Neural crest cell (in vitro differentiated cells): ENCODE measurements at regions not wholly inside any gene's neighbourhood (a gene's known extent, or its start where the extent isn't known, plus 50 kb on each side); places are given as distances from the start of the nearest gene placed in this dataset.

Experiments used
- DNase-seq: peaks from one replicate; pipeline ENCODE4 v3.0.0; 2021; ENCODE audit warnings: low read depth, mixed read lengths, low spot score
- H3K27ac Mint-ChIP-seq: one replicate; pipeline ENCODE4 v1.8.0; 2021; ENCODE audit warnings: mild to moderate bottlenecking, mixed read lengths; ENCODE audit not compliant: unreplicated experiment
- H3K27me3 Mint-ChIP-seq: 2 replicates; pipeline ENCODE4 v1.8.0; 2021; ENCODE audit warnings: low read depth, mild to moderate bottlenecking, mixed read lengths
- H3K36me3 Mint-ChIP-seq: 2 replicates; pipeline ENCODE4 v1.8.0; 2021; ENCODE audit warnings: low read depth, mild to moderate bottlenecking, mixed read lengths
- H3K4me1 Mint-ChIP-seq: 2 replicates; pipeline ENCODE4 v1.8.0; 2021; ENCODE audit warnings: mixed read lengths
- H3K4me3 Mint-ChIP-seq: one replicate; pipeline ENCODE4 v1.8.0; 2021; ENCODE audit warnings: mild to moderate bottlenecking, mixed read lengths
- H3K9me3 Mint-ChIP-seq: 2 replicates; pipeline ENCODE4 v1.8.0; 2021; ENCODE audit warnings: mixed read lengths
- TF ChIP-seq, protein P1 (sequence below): fragments of 200-600 bp; sonication (generic); conservative IDR thresholded peaks from 2 replicates; pipeline ENCODE4 v1.5.0; 2021; ENCODE audit warnings: antibody characterized with exemption, mild to moderate bottlenecking

DNA sequence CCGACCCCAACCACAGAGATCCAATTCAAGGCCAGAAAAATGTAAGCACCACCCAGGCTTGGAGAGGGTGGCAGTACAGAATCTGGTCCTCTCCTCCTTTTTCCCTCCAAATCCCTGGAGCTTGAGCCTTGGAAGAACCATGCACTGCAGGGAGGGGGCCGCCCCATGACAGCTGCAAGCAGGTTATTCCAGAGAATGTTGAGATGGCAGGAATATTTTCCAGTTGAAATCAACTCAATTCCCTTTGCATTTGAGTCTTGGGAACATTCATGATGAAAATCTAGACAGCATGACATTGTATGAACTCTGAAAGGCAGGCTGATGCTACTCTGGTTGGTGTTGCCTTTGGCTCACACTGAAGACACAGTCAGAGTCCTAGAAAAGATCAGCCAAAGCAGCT lies 386.6 kb upstream of the FGF16 start:
- peaks cover 11% of the 10 kb centered on the region for H3K9me3 Mint-ChIP-seq
- TF ChIP-seq, protein P1, sequence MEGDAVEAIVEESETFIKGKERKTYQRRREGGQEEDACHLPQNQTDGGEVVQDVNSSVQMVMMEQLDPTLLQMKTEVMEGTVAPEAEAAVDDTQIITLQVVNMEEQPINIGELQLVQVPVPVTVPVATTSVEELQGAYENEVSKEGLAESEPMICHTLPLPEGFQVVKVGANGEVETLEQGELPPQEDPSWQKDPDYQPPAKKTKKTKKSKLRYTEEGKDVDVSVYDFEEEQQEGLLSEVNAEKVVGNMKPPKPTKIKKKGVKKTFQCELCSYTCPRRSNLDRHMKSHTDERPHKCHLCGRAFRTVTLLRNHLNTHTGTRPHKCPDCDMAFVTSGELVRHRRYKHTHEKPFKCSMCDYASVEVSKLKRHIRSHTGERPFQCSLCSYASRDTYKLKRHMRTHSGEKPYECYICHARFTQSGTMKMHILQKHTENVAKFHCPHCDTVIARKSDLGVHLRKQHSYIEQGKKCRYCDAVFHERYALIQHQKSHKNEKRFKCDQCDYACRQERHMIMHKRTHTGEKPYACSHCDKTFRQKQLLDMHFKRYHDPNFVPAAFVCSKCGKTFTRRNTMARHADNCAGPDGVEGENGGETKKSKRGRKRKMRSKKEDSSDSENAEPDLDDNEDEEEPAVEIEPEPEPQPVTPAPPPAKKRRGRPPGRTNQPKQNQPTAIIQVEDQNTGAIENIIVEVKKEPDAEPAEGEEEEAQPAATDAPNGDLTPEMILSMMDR: no peak
- no peaks in the 10 kb centered on the region for H3K36me3 Mint-ChIP-seq
- peaks cover 8% of the 10 kb centered on the region for H3K4me1 Mint-ChIP-seq
- H3K4me3 Mint-ChIP-seq: no peak overlapping the region
- H3K27me3 Mint-ChIP-seq: no peaks in the 10 kb centered on the region
- no peak overlapping the region for H3K27ac Mint-ChIP-seq
- no peak for DNase-seq

DNA sequence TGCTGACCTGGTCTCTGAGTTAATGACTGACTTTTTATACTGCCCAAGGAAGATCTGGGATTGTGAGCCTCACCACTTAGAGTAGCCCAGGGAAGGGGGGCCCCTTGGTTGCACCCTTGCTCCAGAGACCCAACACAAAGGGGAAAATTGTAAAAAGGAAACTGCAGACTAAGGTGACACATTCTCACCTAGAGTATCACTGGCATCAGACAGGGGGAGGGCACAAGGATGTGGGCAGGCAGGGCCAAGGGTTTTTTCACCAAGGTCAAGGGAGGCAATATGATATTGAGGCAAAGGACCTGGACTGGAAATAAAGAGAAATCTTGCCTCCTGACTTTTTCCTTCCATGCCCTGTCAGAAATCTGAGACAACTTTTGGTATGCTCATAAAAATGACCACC lies 386.2 kb upstream of the FGF16 start:
- H3K27me3 Mint-ChIP-seq: no peaks in the 10 kb centered on the region
- H3K27ac Mint-ChIP-seq: no peak overlapping the region
- H3K9me3 Mint-ChIP-seq: peaks cover 8% of the 10 kb centered on the region
- H3K36me3 Mint-ChIP-seq: no peaks in the 10 kb centered on the region
- H3K4me1 Mint-ChIP-seq: peaks cover 8% of the 10 kb centered on the region
- no peak for DNase-seq
- TF ChIP-seq, protein P1: no peak
- H3K4me3 Mint-ChIP-seq: no peak overlapping the region

DNA sequence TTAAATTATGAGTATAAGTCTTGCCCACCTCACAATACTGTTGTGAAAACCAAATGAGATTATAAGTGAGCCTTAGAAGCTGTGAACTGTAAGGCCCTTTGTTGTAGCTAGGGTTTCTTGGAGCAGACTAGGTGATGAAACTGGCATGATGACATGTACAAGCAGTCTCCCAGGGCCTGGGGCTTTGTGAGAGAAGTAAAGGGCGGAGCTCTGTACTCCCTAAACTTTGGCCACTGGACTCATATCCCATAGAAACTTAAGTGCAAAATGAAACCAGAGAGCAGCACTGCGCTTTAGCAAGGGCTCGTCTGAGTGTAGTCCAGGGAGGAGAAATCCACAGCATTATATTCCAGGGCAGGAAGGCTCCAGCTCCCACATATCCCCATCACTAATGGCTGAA lies 385.6 kb upstream of the FGF16 start:
- no peaks in the 10 kb centered on the region for H3K27me3 Mint-ChIP-seq
- peaks cover 5% of the 10 kb centered on the region for H3K9me3 Mint-ChIP-seq
- peaks cover 8% of the 10 kb centered on the region for H3K4me1 Mint-ChIP-seq
- H3K36me3 Mint-ChIP-seq: no peaks in the 10 kb centered on the region
- no peak overlapping the region for H3K27ac Mint-ChIP-seq
- H3K4me3 Mint-ChIP-seq: no peak overlapping the region
- DNase-seq: no peak
- TF ChIP-seq, protein P1: no peak

DNA sequence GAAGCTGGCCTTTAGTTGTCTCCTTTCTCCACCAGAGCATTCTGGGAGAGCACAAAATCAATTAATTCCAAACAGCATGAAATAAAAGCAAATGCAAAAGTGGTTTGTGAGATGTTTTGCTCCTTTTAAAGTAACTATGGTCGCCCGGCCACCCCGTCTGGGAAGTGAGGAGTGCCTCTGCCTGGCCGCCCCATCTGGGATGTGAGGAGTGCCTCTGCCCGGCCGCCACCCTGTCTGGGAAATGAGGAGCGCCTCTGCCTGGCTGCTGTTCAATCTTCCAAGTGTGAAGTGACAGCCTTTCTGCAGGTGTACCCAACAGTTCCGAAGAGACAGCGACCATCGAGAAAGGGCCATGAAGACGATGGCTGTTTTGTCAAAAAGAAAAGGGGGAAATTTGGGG lies 381.3 kb upstream of the FGF16 start:
- TF ChIP-seq, protein P1: no peak
- H3K27ac Mint-ChIP-seq: no peak overlapping the region
- peaks cover 20% of the 10 kb centered on the region for H3K4me1 Mint-ChIP-seq
- H3K27me3 Mint-ChIP-seq: no peaks in the 10 kb centered on the region
- DNase-seq: no peak
- H3K36me3 Mint-ChIP-seq: peaks cover 2% of the 10 kb centered on the region
- H3K9me3 Mint-ChIP-seq: peaks cover 3% of the 10 kb centered on the region
- H3K4me3 Mint-ChIP-seq: no peak overlapping the region

DNA sequence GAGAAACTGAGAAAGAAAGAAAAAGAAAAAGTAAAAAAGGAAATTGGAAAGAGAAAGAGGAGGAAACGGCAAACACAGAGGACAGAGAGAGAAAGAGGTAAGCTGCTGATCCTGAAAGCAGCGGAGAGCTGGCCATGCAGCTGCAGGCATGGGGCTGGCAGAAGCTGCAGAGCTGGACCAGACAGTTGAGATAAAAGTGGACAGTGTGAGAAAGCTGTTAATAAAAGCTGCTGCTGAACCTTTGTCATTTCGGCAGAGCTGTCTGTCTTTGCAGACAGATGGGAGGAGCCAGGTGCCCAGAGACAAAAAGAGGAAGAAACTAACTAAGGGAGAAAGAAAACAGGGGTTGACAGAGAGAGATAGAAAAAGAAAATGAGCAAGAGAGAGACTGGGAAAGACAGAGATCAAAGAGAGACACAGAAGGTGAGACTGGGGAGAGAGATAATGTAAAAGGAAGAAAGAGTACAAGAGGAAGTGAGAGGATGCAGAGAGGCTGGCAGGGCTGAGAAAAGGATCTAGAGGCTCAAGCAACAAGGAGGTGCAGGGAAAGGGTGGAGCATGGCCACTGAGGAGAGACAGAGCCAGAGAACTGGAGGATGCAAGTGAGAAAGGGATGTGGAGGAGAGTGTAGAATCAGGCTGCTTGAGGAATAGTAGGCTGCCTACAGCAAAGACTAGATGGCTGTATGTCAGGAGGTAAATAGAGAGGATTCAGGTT lies 376.8 kb upstream of the FGF16 start:
- DNase-seq: no peak
- H3K9me3 Mint-ChIP-seq: peaks cover 8% of the 10 kb centered on the region

More for the DNA sequence above, 376.8 kb upstream of the FGF16 start:
- Mint-ChIP-seq H3K27ac (peak overlapping the region; percentile 44), H3K4me1 (peaks cover 20% of the 10 kb centered on the region), H3K36me3 (peaks cover 2% of the 10 kb centered on the region), H3K27me3 (no peaks in the 10 kb centered on the region), H3K4me3 (no peak overlapping the region)
- TF ChIP-seq, protein P1: no peak
